Heart left ventricle (tissue), 13 donors: ENCODE measurements at regions not wholly inside any gene's neighbourhood (a gene's known extent, or its start where the extent isn't known, plus 50 kb on each side); places are given as distances from the start of the nearest gene placed in this dataset.

Experiments
- POLR2A ChIP-seq, 2 donors: fragments of 450-650 bp; IDR thresholded peaks; one replicate each; pipeline ENCODE4 v1.6.1; 2017; ENCODE audit warnings: antibody characterized with exemption in 2 of 2, mild to moderate bottlenecking in 2 of 2, moderate library complexity in 2 of 2
- TF ChIP-seq, protein P1 (sequence below), 12 donors: fragments of 200-600 bp; sonication (generic) in 4 of 12; IDR thresholded peaks; one replicate each; pipeline versions ENCODE4 v1.5.0 to v1.8.0; 2018 to 2022; ENCODE audit warnings: antibody characterized with exemption in 12 of 12, mild to moderate bottlenecking in 5 of 12
- donor health status: ischemic (EF 13 %, LVEDD 7.1; RV severe dilation, severe dysfunction).
- donor health status: DM: no; HTN: yes; CAD: no.
- donor health status: DM: no; HTN: no; CAD: no.
- donor health status: ischemic (EF 25% LVEDD 6.9; RV normal size, moderate dysfunction).
- donor health status: ischemic (EF 25% LVEDD 5.7; RV mildly dilated, moderate dysfunction).
- donor health status: ischemic (EF 35%, LVEDD 5.7; RV mildly dilated, moderate dysfunction).
- donor health status: nonischemic (EF 11% LVEDD 7.7; RV severe dilation, severe dysfunction).
- donor health status: DM: yes; HTN: yes; CAD: no.
- donor health status: PGD.
- donor health status: ischemic (EF 29% LVEDD 5.4; RV normal size, mild dysfunction).
- donor health status: nonischemic (EF 23%, LVEDD 6.1; RV moderate dilation, normal function).

- TF ChIP-seq, protein P1, sequence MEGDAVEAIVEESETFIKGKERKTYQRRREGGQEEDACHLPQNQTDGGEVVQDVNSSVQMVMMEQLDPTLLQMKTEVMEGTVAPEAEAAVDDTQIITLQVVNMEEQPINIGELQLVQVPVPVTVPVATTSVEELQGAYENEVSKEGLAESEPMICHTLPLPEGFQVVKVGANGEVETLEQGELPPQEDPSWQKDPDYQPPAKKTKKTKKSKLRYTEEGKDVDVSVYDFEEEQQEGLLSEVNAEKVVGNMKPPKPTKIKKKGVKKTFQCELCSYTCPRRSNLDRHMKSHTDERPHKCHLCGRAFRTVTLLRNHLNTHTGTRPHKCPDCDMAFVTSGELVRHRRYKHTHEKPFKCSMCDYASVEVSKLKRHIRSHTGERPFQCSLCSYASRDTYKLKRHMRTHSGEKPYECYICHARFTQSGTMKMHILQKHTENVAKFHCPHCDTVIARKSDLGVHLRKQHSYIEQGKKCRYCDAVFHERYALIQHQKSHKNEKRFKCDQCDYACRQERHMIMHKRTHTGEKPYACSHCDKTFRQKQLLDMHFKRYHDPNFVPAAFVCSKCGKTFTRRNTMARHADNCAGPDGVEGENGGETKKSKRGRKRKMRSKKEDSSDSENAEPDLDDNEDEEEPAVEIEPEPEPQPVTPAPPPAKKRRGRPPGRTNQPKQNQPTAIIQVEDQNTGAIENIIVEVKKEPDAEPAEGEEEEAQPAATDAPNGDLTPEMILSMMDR (IDR thresholded peaks at IDR 0.05) = no peak
- TF ChIP-seq POLR2A (IDR thresholded peaks at IDR 0.05) = no peak
These were observed 1136.7 kb downstream of the TUSC7 start for GRCh38 chr3:117846238-117846637.
